ENCODE measurements at regions not wholly inside any gene's neighbourhood (a gene's known extent, or its start where the extent isn't known, plus 50 kb on each side); places are given as distances from the start of the nearest gene placed in this dataset.
A peak's percentile ranks its signal among the peaks of the same experiment; 100 is the strongest.

- no peak for DNase-seq (ENCODE audit: low spot score)
- TF ChIP-seq, protein P1, sequence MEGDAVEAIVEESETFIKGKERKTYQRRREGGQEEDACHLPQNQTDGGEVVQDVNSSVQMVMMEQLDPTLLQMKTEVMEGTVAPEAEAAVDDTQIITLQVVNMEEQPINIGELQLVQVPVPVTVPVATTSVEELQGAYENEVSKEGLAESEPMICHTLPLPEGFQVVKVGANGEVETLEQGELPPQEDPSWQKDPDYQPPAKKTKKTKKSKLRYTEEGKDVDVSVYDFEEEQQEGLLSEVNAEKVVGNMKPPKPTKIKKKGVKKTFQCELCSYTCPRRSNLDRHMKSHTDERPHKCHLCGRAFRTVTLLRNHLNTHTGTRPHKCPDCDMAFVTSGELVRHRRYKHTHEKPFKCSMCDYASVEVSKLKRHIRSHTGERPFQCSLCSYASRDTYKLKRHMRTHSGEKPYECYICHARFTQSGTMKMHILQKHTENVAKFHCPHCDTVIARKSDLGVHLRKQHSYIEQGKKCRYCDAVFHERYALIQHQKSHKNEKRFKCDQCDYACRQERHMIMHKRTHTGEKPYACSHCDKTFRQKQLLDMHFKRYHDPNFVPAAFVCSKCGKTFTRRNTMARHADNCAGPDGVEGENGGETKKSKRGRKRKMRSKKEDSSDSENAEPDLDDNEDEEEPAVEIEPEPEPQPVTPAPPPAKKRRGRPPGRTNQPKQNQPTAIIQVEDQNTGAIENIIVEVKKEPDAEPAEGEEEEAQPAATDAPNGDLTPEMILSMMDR (IDR thresholded peaks at IDR 0.05), result no peak
- no peak for ATAC-seq (ENCODE audit: low FRiP score)
These were observed 62.2 kb upstream of the KIF26B start for GRCh38 chr1:245092638-245092976.

DNA sequence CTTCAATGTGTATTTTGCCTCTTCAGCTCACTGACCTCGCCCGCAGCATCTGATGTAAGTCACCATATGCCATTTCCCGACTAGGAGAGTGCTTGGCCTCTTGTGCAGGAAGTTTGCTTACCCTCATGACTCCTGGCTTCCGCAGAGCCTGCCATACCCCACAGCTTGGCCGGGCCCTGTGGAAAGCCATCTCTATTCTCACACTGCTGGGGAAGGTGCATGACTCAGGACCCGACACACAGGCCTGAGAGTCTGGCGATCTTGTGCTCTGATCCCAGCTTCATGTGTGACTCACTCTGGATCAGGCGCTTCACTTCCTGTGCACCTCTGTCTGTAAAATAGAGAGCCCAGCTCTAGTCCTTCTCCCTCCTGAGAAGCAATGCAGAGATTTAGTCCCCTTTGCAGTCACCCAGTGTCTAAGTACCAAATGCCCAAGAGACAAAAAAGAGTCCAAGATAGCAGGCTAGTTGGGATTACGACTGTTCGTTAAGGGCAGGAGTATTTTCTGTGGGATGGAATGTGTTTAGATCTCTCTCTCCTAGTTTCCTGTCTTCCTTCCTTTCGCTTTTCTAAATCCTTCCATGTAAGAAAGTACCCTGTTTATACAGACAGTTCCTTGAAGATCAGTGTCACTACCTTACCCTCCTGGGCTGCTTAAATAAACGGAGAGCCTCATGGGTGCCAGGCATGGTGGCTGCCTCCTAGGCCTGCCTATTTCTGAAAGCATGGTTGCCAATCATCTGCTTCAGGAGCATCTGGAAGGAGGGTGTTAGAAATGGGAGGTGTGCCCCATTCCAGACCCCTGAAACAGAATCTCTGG, 62.8 kb upstream of the KIF26B start:
- TF ChIP-seq, protein P1 (IDR thresholded peaks at IDR 0.05), result no peak
- peak; percentile 48 for ATAC-seq (ENCODE audit: low FRiP score)
- DNase-seq (ENCODE audit: low spot score), result no peak

- ATAC-seq (ENCODE audit: low FRiP score), result no peak
These were observed 63.6 kb upstream of the KIF26B start for GRCh38 chr1:245091171-245091621.

GRCh38 chr1:245090491-245091090, 64.2 kb upstream of the KIF26B start:
- TF ChIP-seq, protein P1 (IDR thresholded peaks at IDR 0.05), result no peak
- ATAC-seq (ENCODE audit: low FRiP score) (no peak), DNase-seq (ENCODE audit: low spot score) (no peak)

More at GRCh38 chr1:245091171-245091621, 63.6 kb upstream of the KIF26B start:
- TF ChIP-seq, protein P1 (IDR thresholded peaks at IDR 0.05), result no peak
- no peak for DNase-seq (ENCODE audit: low spot score)

DNA sequence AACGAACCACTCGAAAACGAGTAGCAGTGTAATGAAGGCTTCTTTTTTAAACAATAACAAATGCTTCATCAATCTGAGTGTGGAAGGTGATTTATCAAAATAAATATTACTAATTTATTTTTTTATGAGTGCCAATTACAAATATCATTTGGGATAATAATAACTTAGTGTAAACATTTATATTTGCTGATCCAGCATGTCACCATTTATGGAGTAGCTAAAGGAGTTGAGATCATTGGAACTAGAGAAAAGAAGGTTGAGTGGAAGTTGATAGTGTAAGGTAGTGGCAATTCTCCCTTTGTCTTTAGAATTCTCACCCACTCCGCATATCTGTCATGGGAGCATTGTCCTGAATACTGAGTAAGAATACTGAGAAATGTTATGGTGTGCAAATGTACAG, 67.1 kb upstream of the KIF26B start:
- ATAC-seq (ENCODE audit: low FRiP score), result no peak
- TF ChIP-seq, protein P1 (IDR thresholded peaks at IDR 0.05), result no peak
- no peak for DNase-seq (ENCODE audit: low spot score)

GRCh38 chr1:245086389-245086969, 68.3 kb upstream of the KIF26B start:
- TF ChIP-seq, protein P1 (IDR thresholded peaks at IDR 0.05), result no peak
- ATAC-seq (ENCODE audit: low FRiP score) (no peak), DNase-seq (ENCODE audit: low spot score) (no peak)

Measured in omental fat pad (tissue), 3 donors.